ENCODE measurements at regions not wholly inside any gene's neighbourhood (a gene's known extent, or its start where the extent isn't known, plus 50 kb on each side); places are given as distances from the start of the nearest gene placed in this dataset.

DNA sequence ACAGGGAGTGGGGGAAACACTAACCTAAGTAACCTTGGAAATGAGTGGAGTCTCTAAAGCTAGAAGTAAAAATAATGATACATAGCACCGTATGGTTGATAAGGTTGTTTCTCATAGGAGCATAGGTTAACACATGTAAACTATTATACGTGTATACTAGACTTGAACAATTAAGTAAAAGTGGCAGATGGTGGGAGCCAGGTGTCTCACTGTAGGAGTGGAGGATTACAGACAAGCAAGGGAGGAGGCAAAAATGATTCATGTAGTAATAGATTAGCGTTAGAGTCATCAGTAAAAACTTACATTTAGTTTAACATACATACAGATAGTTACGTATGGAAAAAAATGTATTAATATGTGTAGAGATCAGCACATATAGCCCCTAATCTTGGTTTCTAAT, 138.4 kb upstream of the DSCAM start:
- TF ChIP-seq EZH2 (IDR thresholded peaks at IDR 0.05) (no peak), POLR2AphosphoS5 (IDR thresholded peaks at IDR 0.05; ENCODE audit: borderline replicate concordance, low read depth, low read length) (no peak), FOXP2 (optimal IDR thresholded peaks at IDR 0.05; ENCODE audit: control extremely low read depth, extremely low read length, insufficient read depth) (no peak)
